Pulmonary artery endothelial cell (primary cell): ENCODE measurements at regions not wholly inside any gene's neighbourhood (a gene's known extent, or its start where the extent isn't known, plus 50 kb on each side); places are given as distances from the start of the nearest gene placed in this dataset.

Experiments used
- DNase-seq: peaks from one replicate; pipeline ENCODE4 v3.0.0-alpha.2; 2011; ENCODE audit warnings: low read depth, low spot score

GRCh38 chr4:110953898-110954297 is 331.0 kb upstream of the PITX2 start:
- no peak for DNase-seq

GRCh38 chr4:110955748-110956147 is 332.9 kb upstream of the PITX2 start:
- DNase-seq = no peak

GRCh38 chr4:110959041-110959643 is 336.3 kb upstream of the PITX2 start:
- DNase-seq = no peak

GRCh38 chr4:110961066-110961465 is 338.2 kb upstream of the PITX2 start:
- no peak for DNase-seq

- no peak for DNase-seq
Observed at GRCh38 chr4:110962616-110963015, 339.7 kb upstream of the PITX2 start.

GRCh38 chr4:110963662-110964280 is 340.9 kb upstream of the PITX2 start:
- DNase-seq = no peak

GRCh38 chr4:110967936-110968335 is 345.1 kb upstream of the PITX2 start:
- DNase-seq = no peak

GRCh38 chr4:110970642-110971041 is 347.8 kb upstream of the PITX2 start:
- DNase-seq = no peak

- DNase-seq = no peak
Observed at GRCh38 chr4:110975338-110975737, 352.5 kb upstream of the PITX2 start.

- no peak for DNase-seq
Observed at GRCh38 chr4:110977554-110977953, 354.7 kb upstream of the PITX2 start.

GRCh38 chr4:110978761-110979160 is 355.9 kb upstream of the PITX2 start:
- no peak for DNase-seq

- DNase-seq = no peak
Observed at GRCh38 chr4:110982486-110982885, 359.6 kb upstream of the PITX2 start.

- no peak for DNase-seq
Observed at GRCh38 chr4:110988722-110989121, 365.8 kb upstream of the PITX2 start.

- no peak for DNase-seq
Observed at GRCh38 chr4:110989125-110989524, 366.2 kb upstream of the PITX2 start.

GRCh38 chr4:110994781-110995180 is 371.9 kb upstream of the PITX2 start:
- DNase-seq = no peak

- DNase-seq = no peak
Observed at GRCh38 chr4:110998320-110998719, 375.4 kb upstream of the PITX2 start.

- DNase-seq = no peak
Observed at GRCh38 chr4:111011458-111011857, 388.6 kb upstream of the PITX2 start.

GRCh38 chr4:111013846-111014245 is 391.0 kb upstream of the PITX2 start:
- no peak for DNase-seq

GRCh38 chr4:111014537-111014936 is 391.7 kb upstream of the PITX2 start:
- DNase-seq = no peak

GRCh38 chr4:111016416-111016815 is 393.5 kb upstream of the PITX2 start:
- no peak for DNase-seq

- no peak for DNase-seq
Observed at GRCh38 chr4:111018216-111018615, 395.3 kb upstream of the PITX2 start.

- DNase-seq = no peak
Observed at GRCh38 chr4:111020476-111020875, 397.6 kb upstream of the PITX2 start.

- no peak for DNase-seq
Observed at GRCh38 chr4:111020961-111021360, 398.1 kb upstream of the PITX2 start.

GRCh38 chr4:111022758-111023157 is 399.9 kb upstream of the PITX2 start:
- DNase-seq = no peak
